H9 (cell line): ENCODE measurements at regions not wholly inside any gene's neighbourhood (a gene's known extent, or its start where the extent isn't known, plus 50 kb on each side); places are given as distances from the start of the nearest gene placed in this dataset.

Experiments
- DNase-seq: peaks from one replicate; pipeline ENCODE4 v3.0.0-alpha.2; 2017
- H2AFZ ChIP-seq: one replicate; pipeline ENCODE4 v1.6.1; 2013; ENCODE audit warnings: mild to moderate bottlenecking, low read length, control low read depth, moderate library complexity
- H2AK5ac ChIP-seq: 2 replicates; pipeline ENCODE4 v1.6.1; 2013; ENCODE audit warnings: low read length, control low read depth, mixed read lengths; ENCODE audit not compliant: insufficient read length
- H2BK120ac ChIP-seq: one replicate; pipeline ENCODE4 v1.6.1; 2013; ENCODE audit warnings: low read depth, mild to moderate bottlenecking, low read length, control low read depth, inconsistent platforms; ENCODE audit not compliant: poor library complexity, severe bottlenecking
- H2BK12ac ChIP-seq: 2 replicates; pipeline ENCODE4 v1.6.1; 2013; ENCODE audit warnings: low read length, control low read depth, mixed read lengths, low read depth; ENCODE audit not compliant: insufficient read length
- H2BK15ac ChIP-seq: 2 replicates; pipeline ENCODE4 v1.6.1; 2013; ENCODE audit warnings: low read depth, low read length, control low read depth
- H2BK20ac ChIP-seq: one replicate; pipeline ENCODE4 v1.6.1; 2013; ENCODE audit warnings: low read depth, mild to moderate bottlenecking, low read length, control low read depth, inconsistent platforms; ENCODE audit not compliant: poor library complexity, severe bottlenecking
- H2BK5ac ChIP-seq: 2 replicates; pipeline ENCODE4 v1.6.1; 2013; ENCODE audit warnings: low read length, control low read depth, mixed read lengths; ENCODE audit not compliant: insufficient read length
- H3K14ac ChIP-seq: 2 replicates; pipeline ENCODE4 v1.6.1; 2013; ENCODE audit warnings: low read length, control low read depth; ENCODE audit not compliant: insufficient read depth
- H3K18ac ChIP-seq: 2 replicates; pipeline ENCODE4 v1.6.1; 2013; ENCODE audit warnings: low read depth, mild to moderate bottlenecking, mixed read lengths, low read length, control low read depth; ENCODE audit not compliant: insufficient read length
- H3K23ac ChIP-seq: 2 replicates; pipeline ENCODE4 v1.6.1; 2013; ENCODE audit warnings: low read length, control low read depth, mixed read lengths, low read depth; ENCODE audit not compliant: insufficient read length
- H3K23me2 ChIP-seq: 2 replicates; pipeline ENCODE4 v1.6.1; 2013; ENCODE audit warnings: low read depth, mild to moderate bottlenecking, mixed read lengths, low read length, control low read depth; ENCODE audit not compliant: insufficient read length, poor library complexity, severe bottlenecking
- H3K27ac ChIP-seq: 2 replicates; pipeline ENCODE4 v1.5.1; 2013; ENCODE audit warnings: low read length, control low read depth, mixed read lengths, low read depth; ENCODE audit not compliant: insufficient read length
- H3K27me3 ChIP-seq: 2 replicates; pipeline ENCODE4 v1.6.1; 2013; ENCODE audit warnings: low read length, control low read depth, inconsistent platforms; ENCODE audit not compliant: insufficient read depth
- H3K4ac ChIP-seq: 2 replicates; pipeline ENCODE4 v1.6.1; 2013; ENCODE audit warnings: low read depth, mild to moderate bottlenecking, control low read depth, inconsistent platforms, low read length, moderate library complexity
- H3K4me1 ChIP-seq: 2 replicates; pipeline ENCODE4 v1.6.1; 2013; ENCODE audit warnings: low read length, control low read depth, inconsistent platforms; ENCODE audit not compliant: insufficient read depth
- H3K4me2 ChIP-seq: 2 replicates; pipeline ENCODE4 v1.6.1; 2013; ENCODE audit warnings: low read length, control low read depth, mixed read lengths; ENCODE audit not compliant: insufficient read length, insufficient read depth
- H3K56ac ChIP-seq: 2 replicates; pipeline ENCODE4 v1.6.1; 2013; ENCODE audit warnings: low read depth, mild to moderate bottlenecking, mixed read lengths, low read length, control low read depth; ENCODE audit not compliant: insufficient read length
- H3K79me1 ChIP-seq: 2 replicates; pipeline ENCODE4 v1.6.1; 2013; ENCODE audit warnings: low read depth, mild to moderate bottlenecking, moderate library complexity, low read length, control low read depth, inconsistent platforms; ENCODE audit not compliant: insufficient read depth, poor library complexity, severe bottlenecking
- H3K79me2 ChIP-seq: 2 replicates; pipeline ENCODE4 v1.6.1; 2013; ENCODE audit warnings: low read length, control low read depth, inconsistent platforms; ENCODE audit not compliant: insufficient read depth
- H3K9ac ChIP-seq: 2 replicates; pipeline ENCODE4 v1.6.1; 2013; ENCODE audit warnings: low read length, control low read depth, mixed read lengths; ENCODE audit not compliant: insufficient read length; ENCODE audit errors: extremely low read depth
- H3K9me3 ChIP-seq: one replicate; pipeline ENCODE4 v1.6.1; 2013; ENCODE audit warnings: low read depth, low read length, inconsistent platforms; ENCODE audit not compliant: control insufficient read depth
- H3T11ph ChIP-seq: one replicate; pipeline ENCODE4 v1.6.1; 2013; ENCODE audit warnings: mild to moderate bottlenecking, low read length, control low read depth, inconsistent platforms
- H4K20me1 ChIP-seq: one replicate; pipeline ENCODE4 v1.6.1; 2013; ENCODE audit not compliant: control insufficient read depth, insufficient read length, insufficient read depth
- H4K5ac ChIP-seq: 2 replicates; pipeline ENCODE4 v1.6.1; 2013; ENCODE audit warnings: low read depth, mild to moderate bottlenecking, mixed read lengths, low read length, control low read depth; ENCODE audit not compliant: insufficient read length
- H4K8ac ChIP-seq: replicated peaks from 2 replicates; pipeline ENCODE4 v1.6.1; 2013; ENCODE audit warnings: low read length, control low read depth, mixed read lengths, low read depth; ENCODE audit not compliant: insufficient read length
- H4K91ac ChIP-seq: 2 replicates; pipeline ENCODE4 v1.6.1; 2013; ENCODE audit warnings: low read depth, mild to moderate bottlenecking, moderate library complexity, mixed read lengths, low read length, control low read depth; ENCODE audit not compliant: insufficient read length
- H3K27ac Mint-ChIP-seq, 3 experiments: 2 replicates in 2 of 3; 3 replicates in 1 of 3; pipeline ENCODE4 v1.8.0; 2020 to 2021; ENCODE audit warnings: mixed read lengths in 3 of 3, mild to moderate bottlenecking in 1 of 3, moderate library complexity in 1 of 3
- H3K27me3 Mint-ChIP-seq: 2 replicates; pipeline ENCODE4 v1.8.0; 2021; ENCODE audit warnings: low read depth, mild to moderate bottlenecking, moderate library complexity, mixed read lengths
- H3K36me3 Mint-ChIP-seq, 3 experiments: 2 replicates in 2 of 3; 3 replicates in 1 of 3; pipeline ENCODE4 v1.8.0; 2020 to 2021; ENCODE audit warnings: low read depth in 3 of 3, mixed read lengths in 3 of 3; ENCODE audit not compliant: insufficient read depth in 1 of 3
- H3K4me1 Mint-ChIP-seq, 2 experiments: 2 replicates each; pipeline ENCODE4 v1.8.0; 2020; ENCODE audit warnings: mixed read lengths in 2 of 2
- H3K4me3 Mint-ChIP-seq, 2 experiments: 2 replicates in 1 of 2; 3 replicates in 1 of 2; pipeline ENCODE4 v1.8.0; 2020 to 2021; ENCODE audit warnings: mild to moderate bottlenecking in 2 of 2, mixed read lengths in 2 of 2, moderate library complexity in 1 of 2
- H3K9me3 Mint-ChIP-seq, 2 experiments: 2 replicates in 1 of 2; 3 replicates in 1 of 2; pipeline ENCODE4 v1.8.0; 2020; ENCODE audit warnings: mild to moderate bottlenecking in 2 of 2, mixed read lengths in 2 of 2, moderate library complexity in 1 of 2
- CTCF ChIP-seq: fragments of 200-600 bp; sonication (generic); conservative IDR thresholded peaks from 3 replicates; pipeline ENCODE4 v1.8.0; 2021; ENCODE audit warnings: antibody characterized with exemption, mild to moderate bottlenecking
- WGBS: extraction: QIAGEN DNeasy Blood & Tissue Kit; methylation state at CpG from one replicate; pipeline ENCODE4 v1.1.7; 2013; ENCODE audit warnings: missing lambda C conversion rate, low lambda C conversion rate, mixed read lengths; ENCODE audit not compliant: insufficient read length; ENCODE audit errors: extremely low coverage; 5-methylcytosine and 5-hydroxymethylcytosine counted together

- H2BK20ac ChIP-seq = no peak overlapping the region
- no peak overlapping the region for H4K8ac ChIP-seq
- H3K27ac ChIP-seq = no peak overlapping the region
- Mint-ChIP-seq H3K36me3 (no peaks in the 10 kb centered on the region), H3K27me3 (no peaks in the 10 kb centered on the region), H3K27ac (no peak overlapping the region), H3K4me1 (peaks cover 7% of the 10 kb centered on the region in 2 experiments; a peak in 3 of 4 replicates), H3K9me3 (no peaks in the 10 kb centered on the region), H3K4me3 (no peak overlapping the region)
- H3K4ac ChIP-seq = no peak overlapping the region
- H4K20me1 ChIP-seq = no peaks in the 10 kb centered on the region
- no peak overlapping the region for H2AK5ac ChIP-seq
- no peak overlapping the region for H4K91ac ChIP-seq
- H3K9me3 ChIP-seq = no peaks in the 10 kb centered on the region
- H4K5ac ChIP-seq = no peak overlapping the region
- no peaks in the 10 kb centered on the region for H3K79me1 ChIP-seq
- H2BK120ac ChIP-seq = no peak overlapping the region
- DNase-seq = no peak
- H3K23ac ChIP-seq = no peak overlapping the region
- no peak overlapping the region for H2BK5ac ChIP-seq
- WGBS = no CpG with 5 or more reads among the region's 1 CpG
- H2BK12ac ChIP-seq = no peak overlapping the region
- no peaks in the 10 kb centered on the region for H3K23me2 ChIP-seq
- TF ChIP-seq CTCF = no peak
- H3K4me2 ChIP-seq = no peak overlapping the region
- no peak overlapping the region for H3T11ph ChIP-seq
- H3K9ac ChIP-seq = no peak overlapping the region
- H3K56ac ChIP-seq = no peak overlapping the region
- H3K79me2 ChIP-seq = no peaks in the 10 kb centered on the region
- no peaks in the 10 kb centered on the region for H3K27me3 ChIP-seq
- no peak overlapping the region for H2BK15ac ChIP-seq
- H3K14ac ChIP-seq = no peak overlapping the region
- no peak overlapping the region for H2AFZ ChIP-seq
- no peak overlapping the region for H3K18ac ChIP-seq
- H3K4me1 ChIP-seq = no peaks in the 10 kb centered on the region
Observed at GRCh38 chr7:84512055-84512454, 317.5 kb upstream of the SEMA3A start.
